ENCODE measurements at regions not wholly inside any gene's neighbourhood (a gene's known extent, or its start where the extent isn't known, plus 50 kb on each side); places are given as distances from the start of the nearest gene placed in this dataset.

GRCh38 chr15:39432912-39433348, 147.9 kb upstream of the THBS1 start:
- Histone ChIP-seq H3K27me3 (ENCODE audit: control insufficient read depth, insufficient read depth, low read length) (no peaks in the 10 kb centered on the region), H3K4me1 (ENCODE audit: control insufficient read depth, low read depth, low read length) (peaks cover 18% of the 10 kb centered on the region), H3K36me3 (ENCODE audit: control insufficient read depth, low read depth, low read length) (no peaks in the 10 kb centered on the region), H3K9ac (ENCODE audit: low read length) (no peak overlapping the region), H3K27ac (ENCODE audit: low read length) (no peak overlapping the region), H3K9me3 (ENCODE audit: control insufficient read depth, low read depth, low read length) (no peaks in the 10 kb centered on the region), H3K4me3 (ENCODE audit: low read length) (no peak overlapping the region)

- Histone ChIP-seq H3K4me1 (ENCODE audit: control insufficient read depth, low read depth, low read length) (peaks cover 18% of the 10 kb centered on the region), H3K4me3 (ENCODE audit: low read length) (no peak overlapping the region), H3K27me3 (ENCODE audit: control insufficient read depth, insufficient read depth, low read length) (no peaks in the 10 kb centered on the region), H3K36me3 (ENCODE audit: control insufficient read depth, low read depth, low read length) (no peaks in the 10 kb centered on the region), H3K27ac (ENCODE audit: low read length) (no peak overlapping the region), H3K9me3 (ENCODE audit: control insufficient read depth, low read depth, low read length) (no peaks in the 10 kb centered on the region), H3K9ac (ENCODE audit: low read length) (no peak overlapping the region)
These were observed 147.5 kb upstream of the THBS1 start for GRCh38 chr15:39433376-39433775.

GRCh38 chr15:39434163-39434562, 146.7 kb upstream of the THBS1 start:
- no peak overlapping the region for H3K4me3 ChIP-seq (ENCODE audit: low read length)
- no peak overlapping the region for H3K27ac ChIP-seq (ENCODE audit: low read length)
- no peaks in the 10 kb centered on the region for H3K36me3 ChIP-seq (ENCODE audit: control insufficient read depth, low read depth, low read length)
- H3K9me3 ChIP-seq (ENCODE audit: control insufficient read depth, low read depth, low read length), result no peaks in the 10 kb centered on the region
- no peak overlapping the region for H3K9ac ChIP-seq (ENCODE audit: low read length)
- H3K4me1 ChIP-seq (ENCODE audit: control insufficient read depth, low read depth, low read length), result peaks cover 18% of the 10 kb centered on the region
- H3K27me3 ChIP-seq (ENCODE audit: control insufficient read depth, insufficient read depth, low read length), result no peaks in the 10 kb centered on the region

- H3K27ac ChIP-seq (ENCODE audit: low read length), result no peak overlapping the region
- H3K27me3 ChIP-seq (ENCODE audit: control insufficient read depth, insufficient read depth, low read length), result no peaks in the 10 kb centered on the region
- H3K9me3 ChIP-seq (ENCODE audit: control insufficient read depth, low read depth, low read length), result no peaks in the 10 kb centered on the region
- no peak overlapping the region for H3K4me3 ChIP-seq (ENCODE audit: low read length)
- no peaks in the 10 kb centered on the region for H3K36me3 ChIP-seq (ENCODE audit: control insufficient read depth, low read depth, low read length)
- no peak overlapping the region for H3K9ac ChIP-seq (ENCODE audit: low read length)
- H3K4me1 ChIP-seq (ENCODE audit: control insufficient read depth, low read depth, low read length), result peaks cover 18% of the 10 kb centered on the region
These were observed 146.1 kb upstream of the THBS1 start for GRCh38 chr15:39434751-39435238.

- no peaks in the 10 kb centered on the region for H3K9me3 ChIP-seq (ENCODE audit: control insufficient read depth, low read depth, low read length)
- H3K9ac ChIP-seq (ENCODE audit: low read length), result no peak overlapping the region
- no peak overlapping the region for H3K27ac ChIP-seq (ENCODE audit: low read length)
- H3K27me3 ChIP-seq (ENCODE audit: control insufficient read depth, insufficient read depth, low read length), result no peaks in the 10 kb centered on the region
- no peak overlapping the region for H3K4me3 ChIP-seq (ENCODE audit: low read length)
- peaks cover 18% of the 10 kb centered on the region for H3K4me1 ChIP-seq (ENCODE audit: control insufficient read depth, low read depth, low read length)
- H3K36me3 ChIP-seq (ENCODE audit: control insufficient read depth, low read depth, low read length), result no peaks in the 10 kb centered on the region
These were observed 145.6 kb upstream of the THBS1 start for GRCh38 chr15:39435244-39435643.

GRCh38 chr15:39438260-39438659, 142.6 kb upstream of the THBS1 start:
- Histone ChIP-seq H3K27ac (ENCODE audit: low read length) (no peak overlapping the region), H3K4me1 (ENCODE audit: control insufficient read depth, low read depth, low read length) (peaks cover 18% of the 10 kb centered on the region), H3K36me3 (ENCODE audit: control insufficient read depth, low read depth, low read length) (no peaks in the 10 kb centered on the region), H3K9me3 (ENCODE audit: control insufficient read depth, low read depth, low read length) (no peaks in the 10 kb centered on the region), H3K9ac (ENCODE audit: low read length) (no peak overlapping the region), H3K4me3 (ENCODE audit: low read length) (no peak overlapping the region), H3K27me3 (ENCODE audit: control insufficient read depth, insufficient read depth, low read length) (no peaks in the 10 kb centered on the region)

GRCh38 chr15:39438799-39439592, 141.9 kb upstream of the THBS1 start:
- Histone ChIP-seq H3K9me3 (ENCODE audit: control insufficient read depth, low read depth, low read length) (no peaks in the 10 kb centered on the region), H3K9ac (ENCODE audit: low read length) (no peak overlapping the region), H3K27me3 (ENCODE audit: control insufficient read depth, insufficient read depth, low read length) (no peaks in the 10 kb centered on the region), H3K4me3 (ENCODE audit: low read length) (no peak overlapping the region), H3K4me1 (ENCODE audit: control insufficient read depth, low read depth, low read length) (peaks cover 18% of the 10 kb centered on the region), H3K36me3 (ENCODE audit: control insufficient read depth, low read depth, low read length) (no peaks in the 10 kb centered on the region), H3K27ac (ENCODE audit: low read length) (no peak overlapping the region)

GRCh38 chr15:39442898-39443297, 138.0 kb upstream of the THBS1 start:
- H3K9me3 ChIP-seq (ENCODE audit: control insufficient read depth, low read depth, low read length), result no peaks in the 10 kb centered on the region
- H3K27ac ChIP-seq (ENCODE audit: low read length), result no peak overlapping the region
- H3K4me3 ChIP-seq (ENCODE audit: low read length), result no peak overlapping the region
- no peak overlapping the region for H3K9ac ChIP-seq (ENCODE audit: low read length)
- H3K36me3 ChIP-seq (ENCODE audit: control insufficient read depth, low read depth, low read length), result no peaks in the 10 kb centered on the region
- H3K4me1 ChIP-seq (ENCODE audit: control insufficient read depth, low read depth, low read length), result no peaks in the 10 kb centered on the region
- no peaks in the 10 kb centered on the region for H3K27me3 ChIP-seq (ENCODE audit: control insufficient read depth, insufficient read depth, low read length)

GRCh38 chr15:39443659-39444219, 137.1 kb upstream of the THBS1 start:
- Histone ChIP-seq H3K4me3 (ENCODE audit: low read length) (no peak overlapping the region), H3K36me3 (ENCODE audit: control insufficient read depth, low read depth, low read length) (no peaks in the 10 kb centered on the region), H3K9ac (ENCODE audit: low read length) (no peak overlapping the region), H3K4me1 (ENCODE audit: control insufficient read depth, low read depth, low read length) (no peaks in the 10 kb centered on the region), H3K9me3 (ENCODE audit: control insufficient read depth, low read depth, low read length) (no peaks in the 10 kb centered on the region), H3K27me3 (ENCODE audit: control insufficient read depth, insufficient read depth, low read length) (no peaks in the 10 kb centered on the region), H3K27ac (ENCODE audit: low read length) (no peak overlapping the region)

GRCh38 chr15:39444735-39445470, 136.0 kb upstream of the THBS1 start:
- no peaks in the 10 kb centered on the region for H3K9me3 ChIP-seq (ENCODE audit: control insufficient read depth, low read depth, low read length)
- no peak overlapping the region for H3K27ac ChIP-seq (ENCODE audit: low read length)
- no peaks in the 10 kb centered on the region for H3K4me1 ChIP-seq (ENCODE audit: control insufficient read depth, low read depth, low read length)
- no peak overlapping the region for H3K9ac ChIP-seq (ENCODE audit: low read length)
- H3K4me3 ChIP-seq (ENCODE audit: low read length), result no peak overlapping the region
- H3K36me3 ChIP-seq (ENCODE audit: control insufficient read depth, low read depth, low read length), result no peaks in the 10 kb centered on the region
- H3K27me3 ChIP-seq (ENCODE audit: control insufficient read depth, insufficient read depth, low read length), result no peaks in the 10 kb centered on the region

GRCh38 chr15:39445931-39446330, 134.9 kb upstream of the THBS1 start:
- Histone ChIP-seq H3K4me3 (ENCODE audit: low read length) (no peak overlapping the region), H3K36me3 (ENCODE audit: control insufficient read depth, low read depth, low read length) (no peaks in the 10 kb centered on the region), H3K27ac (ENCODE audit: low read length) (no peak overlapping the region), H3K9ac (ENCODE audit: low read length) (no peak overlapping the region), H3K27me3 (ENCODE audit: control insufficient read depth, insufficient read depth, low read length) (no peaks in the 10 kb centered on the region), H3K9me3 (ENCODE audit: control insufficient read depth, low read depth, low read length) (no peaks in the 10 kb centered on the region), H3K4me1 (ENCODE audit: control insufficient read depth, low read depth, low read length) (no peaks in the 10 kb centered on the region)
